B cell (primary cell): ENCODE measurements at regions not wholly inside any gene's neighbourhood (a gene's known extent, or its start where the extent isn't known, plus 50 kb on each side); places are given as distances from the start of the nearest gene placed in this dataset.

Experiments used
- ATAC-seq: fragments of 200-7000 bp; cut with Tn5 transposase; one replicate; pipeline ENCODE4 v1.10.0; 2021; ENCODE audit warnings: low read depth, mild to moderate bottlenecking, moderate number of reproducible peaks, moderate library complexity
- CTCF ChIA-PET: fragments of 350-600 bp; sonication (Branson Sonifier 250); formaldehyde crosslinking; loops from one replicate; lab custom pipeline; 2021; ENCODE audit warnings: antibody characterized with exemption, inconsistent platforms; lab: Charles Lee
- POLR2A ChIA-PET: fragments of 350-600 bp; sonication (Branson Sonifier 250); formaldehyde crosslinking; loops from one replicate; lab custom pipeline; 2021; ENCODE audit warnings: antibody characterized with exemption; lab: Charles Lee
- DNase-seq: peaks from one replicate; pipeline ENCODE4 v3.0.0; 2013
- H2AFZ ChIP-seq: 2 replicates; pipeline ENCODE4 v1.6.1; 2012; ENCODE audit warnings: mild to moderate bottlenecking, low read depth, low read length; ENCODE audit not compliant: insufficient read depth, poor library complexity, severe bottlenecking
- H3K27ac ChIP-seq, 2 donors: 1 replicate in 1 of 2; 2 replicates in 1 of 2; pipeline ENCODE4 v1.5.1; 2012 to 2013; ENCODE audit warnings: low read length in 2 of 2, mild to moderate bottlenecking in 2 of 2, moderate library complexity in 1 of 2
- H3K27me3 ChIP-seq, 4 experiments: fragments of 200-600 bp in 1 of 4; sonication (generic) in 1 of 4; replicated peaks in 1 of 4; 1 replicate in 2 of 4; 2 replicates in 2 of 4; pipeline versions ENCODE4 v1.6.1 to v1.7.0; 2013 to 2016; ENCODE audit warnings: low read length in 3 of 4, mild to moderate bottlenecking in 2 of 4, mixed read lengths in 1 of 4, moderate library complexity in 1 of 4; ENCODE audit not compliant: insufficient read depth in 4 of 4, control insufficient read depth in 3 of 4; ENCODE audit errors: control extremely low read depth in 1 of 4
- H3K36me3 ChIP-seq, 2 experiments: replicated peaks in 1 of 2; 1 replicate in 1 of 2; 2 replicates in 1 of 2; pipeline versions ENCODE4 v1.6.1 to v1.7.1; 2013; ENCODE audit warnings: low read length in 1 of 2; ENCODE audit not compliant: insufficient read depth in 2 of 2, control insufficient read depth in 1 of 2; ENCODE audit errors: control extremely low read depth in 1 of 2, extremely low read depth in 1 of 2
- H3K4me1 ChIP-seq, 2 donors: fragments of 200-600 bp in 1 of 2; sonication (generic) in 1 of 2; 1 replicate in 1 of 2; 2 replicates in 1 of 2; pipeline versions ENCODE4 v1.5.1 to v1.6.1; 2013 to 2017; ENCODE audit warnings: low read length in 2 of 2; ENCODE audit not compliant: control insufficient read depth in 2 of 2, insufficient read depth in 2 of 2
- H3K4me2 ChIP-seq: replicated peaks from 2 replicates; pipeline ENCODE3; 2012; ENCODE audit warnings: mild to moderate bottlenecking, low read depth, low read length; ENCODE audit not compliant: poor library complexity, severe bottlenecking
- H3K4me3 ChIP-seq, 5 experiments: fragments of 200-600 bp in 1 of 5; sonication (generic) in 1 of 5; 1 replicate in 3 of 5; 2 replicates in 2 of 5; pipeline versions ENCODE4 v1.5.1 to v1.7.0; 2011 to 2016; ENCODE audit warnings: low read length in 4 of 5, mild to moderate bottlenecking in 4 of 5, low read depth in 2 of 5, control low read depth in 1 of 5, moderate library complexity in 1 of 5; ENCODE audit not compliant: insufficient read depth in 1 of 5; ENCODE audit errors: control extremely low read depth in 1 of 5, extremely low read depth in 1 of 5
- H3K79me2 ChIP-seq: fragments of 200-600 bp; sonication (generic); one replicate; pipeline ENCODE4 v1.6.0; 2016; ENCODE audit warnings: low read length; ENCODE audit not compliant: control insufficient read depth, insufficient read depth
- H3K9ac ChIP-seq: fragments of 200-600 bp; sonication (generic); 2 replicates; pipeline ENCODE4 v1.6.1; 2017; ENCODE audit warnings: mild to moderate bottlenecking, low read length, moderate library complexity
- H3K9me3 ChIP-seq, 3 donors: one replicate each; pipeline versions ENCODE4 v1.6.1 to v1.7.1; 2013; ENCODE audit warnings: low read length in 2 of 3; ENCODE audit not compliant: control insufficient read depth in 2 of 3, insufficient read depth in 1 of 3; ENCODE audit errors: control extremely low read depth in 1 of 3
- H4K20me1 ChIP-seq: 2 replicates; pipeline ENCODE4 v1.6.0; 2012; ENCODE audit warnings: mild to moderate bottlenecking, low read length; ENCODE audit not compliant: insufficient read depth, control insufficient read depth, poor library complexity, severe bottlenecking
- H3K27ac Mint-ChIP-seq: one replicate; pipeline ENCODE4 v1.8.0; 2021; ENCODE audit warnings: mixed read lengths
- H3K27me3 Mint-ChIP-seq: one replicate; pipeline ENCODE4 v1.8.0; 2021; ENCODE audit warnings: mixed read lengths
- H3K4me1 Mint-ChIP-seq: one replicate; pipeline ENCODE4 v1.8.0; 2021; ENCODE audit warnings: mixed read lengths
- H3K4me3 Mint-ChIP-seq: one replicate; pipeline ENCODE4 v1.8.0; 2021; ENCODE audit warnings: mixed read lengths
- H3K9me3 Mint-ChIP-seq: one replicate; pipeline ENCODE4 v1.8.0; 2022; ENCODE audit warnings: mixed read lengths; ENCODE audit not compliant: insufficient read depth
- EZH2 ChIP-seq: IDR thresholded peaks from 2 replicates; pipeline ENCODE4 v1.6.1; 2012; ENCODE audit warnings: borderline replicate concordance, low read depth, mild to moderate bottlenecking, moderate library complexity, low read length; ENCODE audit not compliant: insufficient read depth, poor library complexity, severe bottlenecking
- WGBS: methylation state at CpG from one replicate; pipeline ENCODE4 v1.1.5; 2013; ENCODE audit warnings: missing lambda C conversion rate; ENCODE audit not compliant: insufficient coverage; 5-methylcytosine and 5-hydroxymethylcytosine counted together
- intact Hi-C: fragments of 100-400 bp; cut with micrococcal nuclease; formaldehyde crosslinking; loops from one replicate; pipeline ENCODE4 v1.10.0; 2022
- TF ChIP-seq, protein P1 (sequence below): fragments of 200-600 bp; IDR thresholded peaks from one replicate; pipeline ENCODE4 v1.8.0; 2022; ENCODE audit warnings: antibody characterized with exemption, mild to moderate bottlenecking

DNA sequence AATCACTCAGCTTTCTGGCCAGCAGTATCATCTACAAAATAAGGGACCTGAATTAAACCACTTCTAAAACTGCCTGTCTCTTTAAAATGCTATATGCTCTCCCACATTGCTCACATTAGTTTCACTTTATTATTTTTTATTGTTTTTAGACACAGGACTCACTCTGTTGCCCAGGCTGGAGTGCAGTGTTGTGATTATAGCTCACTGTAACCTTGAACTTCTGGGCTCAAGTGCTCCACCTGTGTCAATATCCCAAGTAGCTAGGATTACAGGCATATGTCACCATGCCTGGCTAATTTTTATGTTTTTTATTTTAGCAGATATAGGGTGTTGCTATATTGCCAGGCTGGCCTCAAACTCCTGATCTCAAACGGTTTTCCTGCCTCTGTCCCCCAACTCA is 591.3 kb upstream of the ZNF804A start:
- Histone ChIP-seq H3K4me3 (no peak overlapping the region), H3K36me3 (no peaks in the 10 kb centered on the region), H3K4me2 (no peak overlapping the region), H3K27me3 (no peaks in the 10 kb centered on the region), H3K27ac (no peak overlapping the region), H3K79me2 (no peaks in the 10 kb centered on the region), H3K9ac (no peak overlapping the region), H3K9me3 (no peaks in the 10 kb centered on the region), H4K20me1 (no peaks in the 10 kb centered on the region), H3K4me1 (no peaks in the 10 kb centered on the region), H2AFZ (no peak overlapping the region)
- intact Hi-C loops: no loop called here
- TF ChIP-seq, protein P1, sequence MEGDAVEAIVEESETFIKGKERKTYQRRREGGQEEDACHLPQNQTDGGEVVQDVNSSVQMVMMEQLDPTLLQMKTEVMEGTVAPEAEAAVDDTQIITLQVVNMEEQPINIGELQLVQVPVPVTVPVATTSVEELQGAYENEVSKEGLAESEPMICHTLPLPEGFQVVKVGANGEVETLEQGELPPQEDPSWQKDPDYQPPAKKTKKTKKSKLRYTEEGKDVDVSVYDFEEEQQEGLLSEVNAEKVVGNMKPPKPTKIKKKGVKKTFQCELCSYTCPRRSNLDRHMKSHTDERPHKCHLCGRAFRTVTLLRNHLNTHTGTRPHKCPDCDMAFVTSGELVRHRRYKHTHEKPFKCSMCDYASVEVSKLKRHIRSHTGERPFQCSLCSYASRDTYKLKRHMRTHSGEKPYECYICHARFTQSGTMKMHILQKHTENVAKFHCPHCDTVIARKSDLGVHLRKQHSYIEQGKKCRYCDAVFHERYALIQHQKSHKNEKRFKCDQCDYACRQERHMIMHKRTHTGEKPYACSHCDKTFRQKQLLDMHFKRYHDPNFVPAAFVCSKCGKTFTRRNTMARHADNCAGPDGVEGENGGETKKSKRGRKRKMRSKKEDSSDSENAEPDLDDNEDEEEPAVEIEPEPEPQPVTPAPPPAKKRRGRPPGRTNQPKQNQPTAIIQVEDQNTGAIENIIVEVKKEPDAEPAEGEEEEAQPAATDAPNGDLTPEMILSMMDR: no peak
- TF ChIP-seq EZH2: no peak
- Mint-ChIP-seq H3K27ac (no peak overlapping the region), H3K4me3 (no peak overlapping the region), H3K4me1 (no peaks in the 10 kb centered on the region), H3K9me3 (no peaks in the 10 kb centered on the region), H3K27me3 (no peaks in the 10 kb centered on the region)
- POLR2A ChIA-PET: no interaction called here
- CTCF ChIA-PET: no interaction called here
- no peak for DNase-seq
- no peak for ATAC-seq
- no CpG with 5 or more reads among the region's 1 CpG for WGBS

DNA sequence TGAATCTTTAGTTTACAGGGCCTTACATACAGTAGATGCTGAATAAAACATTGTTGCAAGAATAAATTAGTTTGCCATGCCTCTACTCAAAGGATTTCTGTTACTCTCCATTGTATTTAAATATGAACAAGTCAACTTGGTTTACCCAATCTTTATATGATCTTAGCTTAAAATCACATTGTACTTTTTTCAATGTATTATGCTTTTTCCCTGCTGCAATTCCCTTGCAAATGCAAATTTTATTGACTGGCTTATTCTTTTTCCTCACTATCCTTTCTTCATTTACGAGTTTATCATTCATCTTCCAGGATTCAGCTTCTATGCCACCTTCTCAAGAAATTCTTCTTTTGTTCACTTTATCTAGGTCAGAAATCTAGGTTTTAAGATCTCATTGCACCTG is 571.4 kb upstream of the ZNF804A start:
- Histone ChIP-seq H3K4me3 (no peak overlapping the region), H3K9ac (no peak overlapping the region), H2AFZ (no peak overlapping the region), H3K4me1 (no peaks in the 10 kb centered on the region), H4K20me1 (no peaks in the 10 kb centered on the region), H3K36me3 (no peaks in the 10 kb centered on the region), H3K4me2 (no peak overlapping the region), H3K27me3 (no peaks in the 10 kb centered on the region), H3K9me3 (no peaks in the 10 kb centered on the region), H3K79me2 (no peaks in the 10 kb centered on the region), H3K27ac (no peak overlapping the region)
- ATAC-seq: no peak
- TF ChIP-seq, protein P1: no peak
- no peak for TF ChIP-seq EZH2
- no peak for DNase-seq
- no peaks in the 10 kb centered on the region for H3K9me3 Mint-ChIP-seq
- CTCF ChIA-PET: no interaction called here
- POLR2A ChIA-PET: no interaction called here
- intact Hi-C loops: no loop called here
- H3K4me3 Mint-ChIP-seq: no peak overlapping the region
- H3K27ac Mint-ChIP-seq: no peak overlapping the region
- WGBS: no CpG with 5 or more reads among the region's 1 CpG
- H3K27me3 Mint-ChIP-seq: no peaks in the 10 kb centered on the region
- no peaks in the 10 kb centered on the region for H3K4me1 Mint-ChIP-seq
